ENCODE measurements at regions not wholly inside any gene's neighbourhood (a gene's known extent, or its start where the extent isn't known, plus 50 kb on each side); places are given as distances from the start of the nearest gene placed in this dataset.
"Not testable (repeated sequence)": the region's sequence is repeated elsewhere in the genome, so short reads cannot be mapped to it uniquely, and the experiment has no call there.

DNA sequence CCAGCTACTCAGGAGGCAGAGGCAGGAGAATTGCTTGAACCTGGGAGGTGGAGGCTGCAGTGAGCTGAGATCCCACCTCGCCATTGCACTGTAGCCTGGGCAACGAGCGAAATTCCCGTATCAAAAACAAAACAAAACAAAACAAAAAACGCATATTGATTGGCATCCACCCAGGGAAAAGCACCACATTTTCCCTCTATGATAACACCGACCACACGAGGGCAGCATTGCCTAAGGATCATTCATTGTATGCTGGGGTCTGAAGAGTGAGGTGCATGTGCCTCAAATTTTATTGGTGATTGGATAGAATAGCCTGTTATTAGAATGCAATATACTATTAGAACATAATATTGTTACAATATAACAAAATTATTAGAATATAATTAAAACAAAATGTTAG lies 433.1 kb upstream of the AMELY start:
- intact Hi-C loops (cut with DNase I) = no loop called here
- Histone ChIP-seq H3K27me3 (no peaks in the 10 kb centered on the region), H3K9me3 (no peaks in the 10 kb centered on the region), H3K27ac (no peak overlapping the region), H3K4me1 (ENCODE audit: insufficient read depth) (no peaks in the 10 kb centered on the region), H3K4me3 (no peak overlapping the region), H3K36me3 (no peaks in the 10 kb centered on the region)
- no peak for DNase-seq
- TF ChIP-seq POLR2A (IDR thresholded peaks at IDR 0.05) = no peak
- TF ChIP-seq, protein P1, sequence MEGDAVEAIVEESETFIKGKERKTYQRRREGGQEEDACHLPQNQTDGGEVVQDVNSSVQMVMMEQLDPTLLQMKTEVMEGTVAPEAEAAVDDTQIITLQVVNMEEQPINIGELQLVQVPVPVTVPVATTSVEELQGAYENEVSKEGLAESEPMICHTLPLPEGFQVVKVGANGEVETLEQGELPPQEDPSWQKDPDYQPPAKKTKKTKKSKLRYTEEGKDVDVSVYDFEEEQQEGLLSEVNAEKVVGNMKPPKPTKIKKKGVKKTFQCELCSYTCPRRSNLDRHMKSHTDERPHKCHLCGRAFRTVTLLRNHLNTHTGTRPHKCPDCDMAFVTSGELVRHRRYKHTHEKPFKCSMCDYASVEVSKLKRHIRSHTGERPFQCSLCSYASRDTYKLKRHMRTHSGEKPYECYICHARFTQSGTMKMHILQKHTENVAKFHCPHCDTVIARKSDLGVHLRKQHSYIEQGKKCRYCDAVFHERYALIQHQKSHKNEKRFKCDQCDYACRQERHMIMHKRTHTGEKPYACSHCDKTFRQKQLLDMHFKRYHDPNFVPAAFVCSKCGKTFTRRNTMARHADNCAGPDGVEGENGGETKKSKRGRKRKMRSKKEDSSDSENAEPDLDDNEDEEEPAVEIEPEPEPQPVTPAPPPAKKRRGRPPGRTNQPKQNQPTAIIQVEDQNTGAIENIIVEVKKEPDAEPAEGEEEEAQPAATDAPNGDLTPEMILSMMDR (IDR thresholded peaks at IDR 0.05) = no peak
- no peak for TF ChIP-seq EP300 (IDR thresholded peaks at IDR 0.05)
- WGBS, 3 donors = no CpG with 5 or more reads among the region's 7 CpGs

GRCh38 chrY:7343261-7343660 lies 431.7 kb upstream of the AMELY start:
- Histone ChIP-seq H3K27ac (no peak overlapping the region), H3K36me3 (no peaks in the 10 kb centered on the region), H3K27me3 (no peaks in the 10 kb centered on the region), H3K4me1 (ENCODE audit: insufficient read depth) (no peaks in the 10 kb centered on the region), H3K9me3 (no peaks in the 10 kb centered on the region), H3K4me3 (no peak overlapping the region)
- no peak for DNase-seq
- TF ChIP-seq EP300 (IDR thresholded peaks at IDR 0.05) = no peak
- no peak for TF ChIP-seq POLR2A (IDR thresholded peaks at IDR 0.05)
- TF ChIP-seq, protein P1 (IDR thresholded peaks at IDR 0.05) = no peak
- WGBS, 3 donors = no CpG with 5 or more reads among the region's 4 CpGs
- intact Hi-C loops (cut with DNase I) = no loop called here

GRCh38 chrY:7342732-7343131 lies 431.2 kb upstream of the AMELY start:
- H3K4me1 ChIP-seq (ENCODE audit: insufficient read depth); H3K9me3 ChIP-seq; H3K4me3 ChIP-seq; H3K36me3 ChIP-seq; DNase-seq; intact Hi-C loops (cut with DNase I); H3K27ac ChIP-seq; H3K27me3 ChIP-seq: not testable (repeated sequence)
- WGBS, 3 donors = no CpG with 5 or more reads among the region's 16 CpGs

DNA sequence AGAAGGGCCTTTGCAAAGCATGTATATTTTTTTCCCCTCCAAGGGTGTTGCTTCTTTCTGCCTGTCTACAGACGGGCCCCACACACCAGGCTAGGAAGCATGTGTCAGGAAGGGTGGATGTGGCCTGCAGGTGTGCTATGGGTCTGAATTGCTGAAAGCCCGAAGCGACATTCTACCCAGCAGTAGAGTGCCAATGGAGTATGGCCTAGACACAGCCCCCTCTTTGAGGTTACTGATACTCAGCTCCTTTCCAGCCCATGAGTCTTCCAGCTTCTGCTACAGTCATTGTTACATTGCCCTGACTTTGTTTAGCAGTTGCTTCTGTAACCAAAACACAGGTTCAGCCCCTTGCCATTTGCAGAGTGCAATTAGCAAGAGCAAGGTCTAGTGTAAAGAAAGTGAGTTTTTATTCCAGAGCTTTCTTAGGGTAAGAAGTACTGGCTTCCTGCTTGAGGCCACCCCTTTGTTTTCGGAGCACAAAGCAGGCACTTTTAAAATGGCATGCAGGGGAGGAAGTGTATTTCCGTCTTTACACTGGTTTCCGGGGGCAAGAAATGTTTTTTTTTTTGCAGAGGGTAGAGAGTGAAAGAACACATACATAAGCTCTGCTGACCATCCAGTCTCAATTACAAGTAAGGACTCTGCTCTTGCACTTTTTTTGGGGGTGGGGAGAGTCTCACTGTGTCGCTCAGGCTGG lies 428.0 kb upstream of the AMELY start:
- H3K9me3 ChIP-seq = no peaks in the 10 kb centered on the region
- no peaks in the 10 kb centered on the region for H3K36me3 ChIP-seq
- DNase-seq = no peak
- H3K27me3 ChIP-seq = no peaks in the 10 kb centered on the region
- H3K4me1 ChIP-seq (ENCODE audit: insufficient read depth) = no peaks in the 10 kb centered on the region
- intact Hi-C loops (cut with DNase I) = no loop called here
- TF ChIP-seq EP300 (IDR thresholded peaks at IDR 0.05) = no peak
- TF ChIP-seq, protein P1 (IDR thresholded peaks at IDR 0.05) = no peak
- TF ChIP-seq POLR2A (IDR thresholded peaks at IDR 0.05) = no peak
- no peak overlapping the region for H3K4me3 ChIP-seq
- no peak overlapping the region for H3K27ac ChIP-seq
- WGBS, 3 donors = no CpG with 5 or more reads among the region's 7 CpGs

DNA sequence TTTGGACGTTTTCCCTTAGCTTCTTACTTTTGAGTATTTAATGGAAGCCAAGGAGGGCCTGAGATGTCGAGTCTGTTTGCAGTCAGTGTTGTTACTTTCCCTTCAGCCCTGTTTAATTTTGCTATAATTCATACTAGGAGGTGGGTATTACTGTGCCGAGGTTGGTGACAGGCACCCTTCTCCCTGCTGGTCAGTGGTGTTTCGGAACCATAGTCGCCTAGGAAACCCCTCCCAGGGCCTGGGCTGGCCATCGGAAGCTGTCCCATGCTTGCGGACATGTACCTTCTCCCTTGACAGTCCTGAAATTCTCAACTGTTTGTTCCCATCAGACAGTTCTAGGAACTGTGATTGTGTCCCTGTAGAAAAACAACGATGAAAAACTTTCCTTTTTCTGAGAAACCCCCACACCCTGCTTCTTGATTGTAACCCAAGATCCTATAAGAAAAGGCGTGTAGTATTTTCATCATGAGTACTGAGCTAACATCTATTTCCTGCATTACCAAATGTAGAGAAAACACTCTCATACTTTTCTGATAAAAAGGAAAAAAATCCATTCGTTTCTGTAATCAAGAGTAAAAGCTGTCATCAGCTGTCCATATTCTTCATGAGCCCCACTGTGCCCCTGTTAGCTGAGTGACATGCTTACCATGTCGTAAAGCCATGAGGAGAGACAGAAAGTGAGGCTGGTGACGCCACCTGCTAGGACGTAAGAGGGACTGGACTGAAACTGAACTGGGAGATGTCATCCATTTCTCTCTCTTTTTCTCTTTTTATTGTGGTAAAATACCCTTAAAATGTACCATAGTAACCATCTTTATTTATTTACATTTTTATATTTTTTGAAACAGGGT lies 424.7 kb upstream of the AMELY start:
- Histone ChIP-seq H3K4me3 (no peak overlapping the region), H3K27ac (no peak overlapping the region), H3K4me1 (ENCODE audit: insufficient read depth) (no peaks in the 10 kb centered on the region), H3K9me3 (no peaks in the 10 kb centered on the region), H3K36me3 (no peaks in the 10 kb centered on the region), H3K27me3 (no peaks in the 10 kb centered on the region)
- intact Hi-C loops (cut with DNase I) = no loop called here
- no peak for DNase-seq
- WGBS, 3 donors = no CpG with 5 or more reads among the region's 13 CpGs
- TF ChIP-seq, protein P1 (IDR thresholded peaks at IDR 0.05) = no peak

All from ovary (tissue), 7 donors.